ENCODE measurements at regions not wholly inside any gene's neighbourhood (a gene's known extent, or its start where the extent isn't known, plus 50 kb on each side); places are given as distances from the start of the nearest gene placed in this dataset.

DNA sequence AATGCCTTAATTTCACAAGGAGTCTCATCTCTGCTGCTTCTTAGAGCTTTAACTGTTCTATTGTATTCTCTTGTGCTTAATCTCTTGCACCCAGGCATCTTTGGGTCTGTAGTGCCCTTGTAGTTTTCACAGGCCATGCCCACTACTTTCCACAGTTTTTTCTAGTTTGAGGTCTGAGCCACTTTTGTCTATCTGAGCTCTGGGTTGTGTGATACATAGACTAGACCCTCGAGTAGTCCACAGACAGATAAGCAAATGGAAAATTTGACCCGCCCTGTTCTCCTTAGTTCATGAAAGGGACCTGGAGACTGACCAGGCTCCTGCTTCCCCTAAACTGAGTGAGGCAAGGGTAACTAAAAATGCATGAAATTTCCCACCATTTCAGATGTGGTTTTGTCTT, 466.8 kb upstream of the ZEB2 start:
- H4K20me1 ChIP-seq (replicated peaks; ENCODE audit: insufficient read depth), result no peaks in the 10 kb centered on the region
- no peak overlapping the region for H3K4me2 ChIP-seq
- TF ChIP-seq CTCF (conservative IDR thresholded peaks at IDR 0.05; ENCODE audit: low read depth in 2 of 2) (no peak), JUNB (IDR thresholded peaks at IDR 0.05; ENCODE audit: unreplicated experiment) (no peak), ZNF331 (CRISPR knock-in tag; IDR thresholded peaks at IDR 0.05; ENCODE audit: low read depth) (no peak), NANOG (IDR thresholded peaks at IDR 0.05; ENCODE audit: borderline replicate concordance) (no peak), ZNF114 (CRISPR knock-in tag; IDR thresholded peaks at IDR 0.05) (no peak), STAT1 (IDR thresholded peaks at IDR 0.05; ENCODE audit: unreplicated experiment) (no peak)
- H3K36me3 ChIP-seq (ENCODE audit: insufficient read depth), result 0 out of 2 replicates have a peak, but pooled peaks cover 5% of the 10 kb centered on the region
- H3K9me2 ChIP-seq (ENCODE audit: insufficient read depth), result no peaks in the 10 kb centered on the region
- ATAC-seq (no peak), DNase-seq (ENCODE audit: low spot score) (no peak)
- H3K79me2 ChIP-seq (replicated peaks; ENCODE audit: insufficient read depth), result no peaks in the 10 kb centered on the region
- no peaks in the 10 kb centered on the region for H3F3A ChIP-seq (replicated peaks; ENCODE audit: low read depth)
- H3K27ac Mint-ChIP-seq, result no peak overlapping the region
- H3K4me1 ChIP-seq (ENCODE audit: insufficient read depth), result peaks cover 5% of the 10 kb centered on the region; the same call in 1 of the 2 replicates
- peaks cover 33% of the 10 kb centered on the region for H3K9me3 Mint-ChIP-seq
- H3K27ac ChIP-seq (ENCODE audit: low read depth), result no peak overlapping the region
- H3K36me3 Mint-ChIP-seq (ENCODE audit: low read depth), result peaks cover 35% of the 10 kb centered on the region
- no peak overlapping the region for H3K4me3 ChIP-seq
- H3K4me3 Mint-ChIP-seq, result no peak overlapping the region
- H2AFZ ChIP-seq, result no peak overlapping the region
- peaks cover 4% of the 10 kb centered on the region for H3K27me3 Mint-ChIP-seq (ENCODE audit: insufficient read depth, low read depth, poor library complexity)
- no peaks in the 10 kb centered on the region for H3K27me3 ChIP-seq (ENCODE audit: insufficient read depth)
- H3K4me1 Mint-ChIP-seq, result peaks cover 18% of the 10 kb centered on the region

DNA sequence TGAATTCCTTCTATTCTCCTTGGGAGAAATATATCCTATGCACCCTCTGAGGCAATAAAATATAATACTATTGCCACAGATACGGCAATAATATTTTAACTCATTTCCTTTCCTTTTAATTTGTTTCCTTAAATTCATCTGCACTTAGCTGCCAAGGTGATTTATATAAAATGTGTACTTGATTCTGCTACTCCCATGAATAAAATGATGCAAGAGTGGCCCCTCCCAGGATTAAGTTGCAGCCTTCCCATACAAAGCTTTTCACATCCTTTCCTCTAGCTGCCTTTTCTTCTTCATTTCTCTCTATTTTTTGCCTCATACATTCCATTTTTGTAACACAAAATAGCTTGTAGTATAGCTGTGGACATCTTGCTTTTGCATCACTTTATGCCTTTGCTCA, 464.1 kb upstream of the ZEB2 start:
- ATAC-seq (no peak), DNase-seq (ENCODE audit: low spot score) (no peak)
- H3K4me1 ChIP-seq (ENCODE audit: insufficient read depth), result no peaks in the 10 kb centered on the region
- Mint-ChIP-seq H3K36me3 (ENCODE audit: low read depth) (peaks cover 25% of the 10 kb centered on the region), H3K9me3 (peaks cover 27% of the 10 kb centered on the region), H3K4me1 (no peaks in the 10 kb centered on the region), H3K27ac (no peak overlapping the region), H3K4me3 (no peak overlapping the region), H3K27me3 (ENCODE audit: insufficient read depth, low read depth, poor library complexity) (no peaks in the 10 kb centered on the region)
- TF ChIP-seq ZNF114 (CRISPR knock-in tag; IDR thresholded peaks at IDR 0.05) (no peak), EZH2 (IDR thresholded peaks at IDR 0.05; ENCODE audit: low read depth, unreplicated experiment) (no peak)
- TF ChIP-seq, protein P1, sequence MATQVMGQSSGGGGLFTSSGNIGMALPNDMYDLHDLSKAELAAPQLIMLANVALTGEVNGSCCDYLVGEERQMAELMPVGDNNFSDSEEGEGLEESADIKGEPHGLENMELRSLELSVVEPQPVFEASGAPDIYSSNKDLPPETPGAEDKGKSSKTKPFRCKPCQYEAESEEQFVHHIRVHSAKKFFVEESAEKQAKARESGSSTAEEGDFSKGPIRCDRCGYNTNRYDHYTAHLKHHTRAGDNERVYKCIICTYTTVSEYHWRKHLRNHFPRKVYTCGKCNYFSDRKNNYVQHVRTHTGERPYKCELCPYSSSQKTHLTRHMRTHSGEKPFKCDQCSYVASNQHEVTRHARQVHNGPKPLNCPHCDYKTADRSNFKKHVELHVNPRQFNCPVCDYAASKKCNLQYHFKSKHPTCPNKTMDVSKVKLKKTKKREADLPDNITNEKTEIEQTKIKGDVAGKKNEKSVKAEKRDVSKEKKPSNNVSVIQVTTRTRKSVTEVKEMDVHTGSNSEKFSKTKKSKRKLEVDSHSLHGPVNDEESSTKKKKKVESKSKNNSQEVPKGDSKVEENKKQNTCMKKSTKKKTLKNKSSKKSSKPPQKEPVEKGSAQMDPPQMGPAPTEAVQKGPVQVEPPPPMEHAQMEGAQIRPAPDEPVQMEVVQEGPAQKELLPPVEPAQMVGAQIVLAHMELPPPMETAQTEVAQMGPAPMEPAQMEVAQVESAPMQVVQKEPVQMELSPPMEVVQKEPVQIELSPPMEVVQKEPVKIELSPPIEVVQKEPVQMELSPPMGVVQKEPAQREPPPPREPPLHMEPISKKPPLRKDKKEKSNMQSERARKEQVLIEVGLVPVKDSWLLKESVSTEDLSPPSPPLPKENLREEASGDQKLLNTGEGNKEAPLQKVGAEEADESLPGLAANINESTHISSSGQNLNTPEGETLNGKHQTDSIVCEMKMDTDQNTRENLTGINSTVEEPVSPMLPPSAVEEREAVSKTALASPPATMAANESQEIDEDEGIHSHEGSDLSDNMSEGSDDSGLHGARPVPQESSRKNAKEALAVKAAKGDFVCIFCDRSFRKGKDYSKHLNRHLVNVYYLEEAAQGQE (IDR thresholded peaks at IDR 0.05; ENCODE audit: unreplicated experiment), result no peak
- H3K9me2 ChIP-seq (ENCODE audit: insufficient read depth), result 0 out of 2 replicates have a peak, but pooled peaks cover 5% of the 10 kb centered on the region
- H3K4me2 ChIP-seq, result no peak overlapping the region
- no peak overlapping the region for H3K4me3 ChIP-seq
- H3K27ac ChIP-seq (ENCODE audit: low read depth), result no peak overlapping the region
- H3K36me3 ChIP-seq (ENCODE audit: insufficient read depth), result 0 out of 2 replicates have a peak, but pooled peaks cover 5% of the 10 kb centered on the region
- no peaks in the 10 kb centered on the region for H3F3A ChIP-seq (replicated peaks; ENCODE audit: low read depth)
- no peak overlapping the region for H2AFZ ChIP-seq
- no peaks in the 10 kb centered on the region for H3K27me3 ChIP-seq (ENCODE audit: insufficient read depth)
- H4K20me1 ChIP-seq (replicated peaks; ENCODE audit: insufficient read depth), result no peaks in the 10 kb centered on the region
- H3K79me2 ChIP-seq (replicated peaks; ENCODE audit: insufficient read depth), result no peaks in the 10 kb centered on the region

Data from GM23338 (cell line).